A673 (cell line): ENCODE measurements at regions not wholly inside any gene's neighbourhood (a gene's known extent, or its start where the extent isn't known, plus 50 kb on each side); places are given as distances from the start of the nearest gene placed in this dataset.

ENCODE experiments used
- CTCF ChIP-seq: fragments of 300-800, 200-600 bp; sonication (generic); conservative IDR thresholded peaks from 2 replicates; pipeline ENCODE4 v1.5.1; 2017; ENCODE audit warnings: low read depth, mild to moderate bottlenecking, antibody characterized with exemption, low read length, moderate library complexity, mixed read lengths
- EZH2 ChIP-seq: fragments of 200-600 bp; sonication (generic); IDR thresholded peaks from 2 replicates; pipeline ENCODE4 v1.6.1; 2017; ENCODE audit warnings: borderline replicate concordance, low read depth, mild to moderate bottlenecking, mixed read lengths, antibody characterized with exemption, low read length; ENCODE audit not compliant: poor library complexity, severe bottlenecking

GRCh38 chr13:102962430-102962829, 103.8 kb downstream of the SLC10A2 start:
- TF ChIP-seq CTCF, result no peak
- no peak for TF ChIP-seq EZH2
